ENCODE measurements at regions not wholly inside any gene's neighbourhood (a gene's known extent, or its start where the extent isn't known, plus 50 kb on each side); places are given as distances from the start of the nearest gene placed in this dataset.

- Histone ChIP-seq H3K27ac (no peak overlapping the region), H3K4me3 (ENCODE audit: low read depth, low read length) (no peak overlapping the region), H3K36me3 (replicated peaks) (no peaks in the 10 kb centered on the region), H3K27me3 (replicated peaks) (no peaks in the 10 kb centered on the region)
- DNase-seq, result no peak
- no peak for TF ChIP-seq CTCF (IDR thresholded peaks at IDR 0.05; ENCODE audit: low read depth, low read length, missing control alignments)
- in situ Hi-C loops (cut with HindIII; ENCODE audit: low pct_ligation_motif_present, low sequenced_read_pairs), result no loop called here
Measured at GRCh38 chr15:98403169-98403568, 245.2 kb upstream of the IGF1R start.

- no peak for DNase-seq
- Histone ChIP-seq H3K4me3 (ENCODE audit: low read depth, low read length) (no peak overlapping the region), H3K27ac (no peak overlapping the region), H3K27me3 (replicated peaks) (no peaks in the 10 kb centered on the region), H3K36me3 (replicated peaks) (no peaks in the 10 kb centered on the region)
- in situ Hi-C loops (cut with HindIII; ENCODE audit: low pct_ligation_motif_present, low sequenced_read_pairs), result no loop called here
- TF ChIP-seq CTCF (IDR thresholded peaks at IDR 0.05; ENCODE audit: low read depth, low read length, missing control alignments), result no peak
Measured at GRCh38 chr15:98403569-98403968, 244.8 kb upstream of the IGF1R start.

DNA sequence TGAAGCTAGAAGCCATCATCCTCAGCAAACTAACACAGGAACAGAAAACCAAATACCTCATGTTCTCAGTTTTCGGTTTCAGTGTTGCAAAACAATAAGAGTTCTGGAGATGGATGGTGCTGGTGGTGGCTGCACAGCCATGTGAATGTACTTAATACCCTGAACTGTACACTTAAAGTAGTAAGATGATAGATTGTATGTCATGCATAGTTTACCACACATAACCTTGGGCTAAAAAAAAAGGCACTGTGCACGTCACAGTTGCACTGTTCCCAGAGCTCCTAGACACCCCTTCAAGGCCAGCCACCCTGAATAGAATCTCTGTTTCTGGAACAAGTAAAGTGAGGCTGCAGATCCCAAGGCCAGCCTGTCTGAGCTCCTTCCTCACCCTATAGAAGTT, 243.3 kb upstream of the IGF1R start:
- H3K27me3 ChIP-seq (replicated peaks), result no peaks in the 10 kb centered on the region
- H3K27ac ChIP-seq, result no peak overlapping the region
- H3K36me3 ChIP-seq (replicated peaks), result no peaks in the 10 kb centered on the region
- in situ Hi-C loops (cut with HindIII; ENCODE audit: low pct_ligation_motif_present, low sequenced_read_pairs), result no loop called here
- H3K4me3 ChIP-seq (ENCODE audit: low read depth, low read length), result no peak overlapping the region
- no peak for DNase-seq
- TF ChIP-seq CTCF (IDR thresholded peaks at IDR 0.05; ENCODE audit: low read depth, low read length, missing control alignments), result no peak

DNA sequence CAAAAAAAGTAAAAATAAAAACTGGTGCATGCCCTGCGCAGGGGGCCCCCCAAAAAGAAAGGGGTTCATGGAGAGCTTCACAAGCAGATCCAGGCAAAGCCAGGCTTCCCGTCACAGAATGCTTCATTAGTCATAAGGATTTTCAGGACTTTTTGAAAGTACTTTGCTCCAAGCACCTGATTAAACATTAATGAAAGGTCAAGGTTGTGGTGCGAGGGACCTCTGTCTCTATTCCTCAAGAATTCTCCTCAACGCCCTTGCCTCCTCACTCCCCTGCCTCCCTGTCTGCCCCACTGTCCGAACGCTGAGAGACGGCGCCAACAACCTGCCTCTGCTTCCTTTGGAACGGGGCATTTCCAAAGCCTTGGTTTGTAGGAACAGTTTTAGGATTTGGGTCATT, 240.1 kb upstream of the IGF1R start:
- Histone ChIP-seq H3K27me3 (replicated peaks) (no peaks in the 10 kb centered on the region), H3K27ac (no peak overlapping the region), H3K36me3 (replicated peaks) (no peaks in the 10 kb centered on the region), H3K4me3 (ENCODE audit: low read depth, low read length) (no peak overlapping the region)
- in situ Hi-C loops (cut with HindIII; ENCODE audit: low pct_ligation_motif_present, low sequenced_read_pairs), result no loop called here
- no peak for DNase-seq
- no peak for TF ChIP-seq CTCF (IDR thresholded peaks at IDR 0.05; ENCODE audit: low read depth, low read length, missing control alignments)

- no peak for TF ChIP-seq CTCF (IDR thresholded peaks at IDR 0.05; ENCODE audit: low read depth, low read length, missing control alignments)
- Histone ChIP-seq H3K36me3 (replicated peaks) (no peaks in the 10 kb centered on the region), H3K27ac (no peak overlapping the region), H3K27me3 (replicated peaks) (no peaks in the 10 kb centered on the region), H3K4me3 (ENCODE audit: low read depth, low read length) (no peak overlapping the region)
- in situ Hi-C loops (cut with HindIII; ENCODE audit: low pct_ligation_motif_present, low sequenced_read_pairs), result no loop called here
- DNase-seq, result no peak
Measured at GRCh38 chr15:98410328-98410727, 238.0 kb upstream of the IGF1R start.

- TF ChIP-seq CTCF (IDR thresholded peaks at IDR 0.05; ENCODE audit: low read depth, low read length, missing control alignments), result no peak
- in situ Hi-C loops (cut with HindIII; ENCODE audit: low pct_ligation_motif_present, low sequenced_read_pairs), result no loop called here
Measured at GRCh38 chr15:98412852-98413251, 235.5 kb upstream of the IGF1R start.

More at GRCh38 chr15:98412852-98413251, 235.5 kb upstream of the IGF1R start:
- Histone ChIP-seq H3K36me3 (replicated peaks) (no peaks in the 10 kb centered on the region), H3K4me3 (ENCODE audit: low read depth, low read length) (no peak overlapping the region), H3K27me3 (replicated peaks) (no peaks in the 10 kb centered on the region), H3K27ac (no peak overlapping the region)
- DNase-seq, result no peak
